HepG2 (cell line): ENCODE measurements at regions not wholly inside any gene's neighbourhood (a gene's known extent, or its start where the extent isn't known, plus 50 kb on each side); places are given as distances from the start of the nearest gene placed in this dataset.
A peak's percentile ranks its signal among the peaks of the same experiment; 100 is the strongest.

Source experiments
- ATF3 ChIP-seq: sonication (generic); formaldehyde crosslinking; IDR thresholded peaks from 2 replicates; pipeline ENCODE4 v1.4.0; 2020; ENCODE audit warnings: missing genetic modification reagents
- CCAR2 ChIP-seq: fragments of 200-400 bp; formaldehyde crosslinking; optimal IDR thresholded peaks from 2 replicates; pipeline ENCODE3; 2018; ENCODE audit warnings: low read depth, mild to moderate bottlenecking, low read length, moderate library complexity
- FOXA3 ChIP-seq: IDR thresholded peaks from 2 replicates; pipeline ENCODE4 v1.6.1; 2016; ENCODE audit warnings: missing genetic modification reagents, missing compliant biosample characterization
- HNRNPL ChIP-seq: fragments of 200-400 bp; formaldehyde crosslinking; IDR thresholded peaks from 2 replicates; pipeline ENCODE4 v1.6.1; 2017; ENCODE audit warnings: mild to moderate bottlenecking, low read depth, low read length
- ISL2 ChIP-seq: sonication (generic); formaldehyde crosslinking; IDR thresholded peaks from 2 replicates; pipeline ENCODE4 v1.5.0; 2020; ENCODE audit warnings: missing genetic modification reagents
- KDM5A ChIP-seq: fragments of 200-600 bp; sonication (generic); IDR thresholded peaks from 2 replicates; pipeline ENCODE4 v1.7.0; 2018; ENCODE audit warnings: antibody characterized with exemption, mild to moderate bottlenecking, low read length, borderline replicate concordance
- MBD4 ChIP-seq: IDR thresholded peaks from 2 replicates; pipeline ENCODE4 v1.6.1; 2012; ENCODE audit warnings: low read length, inconsistent platforms, borderline replicate concordance
- MYNN ChIP-seq: sonication (generic); formaldehyde crosslinking; IDR thresholded peaks from 2 replicates; pipeline ENCODE4 v1.4.0; 2020; ENCODE audit warnings: mild to moderate bottlenecking, low read depth, missing genetic modification reagents
- NFYB ChIP-seq: sonication (generic); formaldehyde crosslinking; IDR thresholded peaks from 2 replicates; pipeline ENCODE4 v1.4.0; 2020; ENCODE audit warnings: missing genetic modification reagents
- NONO ChIP-seq, 2 experiments: fragments of 450-650 bp in 1 of 2; sonication (generic) in 1 of 2; formaldehyde crosslinking in 1 of 2; IDR thresholded peaks in 1 of 2; conservative IDR thresholded peaks in 1 of 2; 2 replicates each; pipeline versions ENCODE4 v1.6.1 to v1.8.0; 2017 to 2022; ENCODE audit warnings: mild to moderate bottlenecking in 1 of 2, missing genetic modification reagents in 1 of 2, moderate library complexity in 1 of 2
- PCBP1 ChIP-seq: fragments of 200-400 bp; formaldehyde crosslinking; IDR thresholded peaks from 2 replicates; pipeline ENCODE4 v1.6.1; 2017; ENCODE audit warnings: mild to moderate bottlenecking, low read depth, low read length, borderline replicate concordance
- RCOR2 ChIP-seq: IDR thresholded peaks from 2 replicates; pipeline ENCODE4 v1.6.1; 2016; ENCODE audit warnings: missing biosample characterization, missing genetic modification reagents
- RORA ChIP-seq: sonication (generic); formaldehyde crosslinking; IDR thresholded peaks from 2 replicates; pipeline ENCODE4 v1.5.0; 2020; ENCODE audit warnings: mild to moderate bottlenecking, missing genetic modification reagents, moderate library complexity
- TARDBP ChIP-seq: sonication (generic); formaldehyde crosslinking; IDR thresholded peaks from 2 replicates; pipeline ENCODE4 v1.8.0; 2022; ENCODE audit warnings: mild to moderate bottlenecking, missing genetic modification reagents
- ZNF460 ChIP-seq: sonication (generic); formaldehyde crosslinking; IDR thresholded peaks from 2 replicates; pipeline ENCODE4 v1.5.1; 2020; ENCODE audit warnings: missing genetic modification reagents, mild to moderate bottlenecking, borderline replicate concordance
- ZNF484 ChIP-seq: sonication (generic); formaldehyde crosslinking; IDR thresholded peaks from 2 replicates; pipeline ENCODE4 v1.5.1; 2020; ENCODE audit warnings: mild to moderate bottlenecking, low read depth, missing genetic modification reagents, borderline replicate concordance
- ZNF616 ChIP-seq: sonication (generic); formaldehyde crosslinking; IDR thresholded peaks from 2 replicates; pipeline ENCODE4 v1.5.0; 2020; ENCODE audit warnings: low read depth, mild to moderate bottlenecking, missing genetic modification reagents
- ZNF780A ChIP-seq: sonication (generic); formaldehyde crosslinking; IDR thresholded peaks from 2 replicates; pipeline ENCODE4 v1.8.0; 2022; ENCODE audit warnings: mild to moderate bottlenecking, missing genetic modification reagents, moderate library complexity
- TF ChIP-seq, protein P1 (sequence below): sonication (generic); formaldehyde crosslinking; IDR thresholded peaks from 2 replicates; pipeline ENCODE4 v1.8.1; 2023; ENCODE audit warnings: mild to moderate bottlenecking, moderate library complexity, missing genetic modification reagents
- TF ChIP-seq, protein P2 (sequence below): sonication (generic); formaldehyde crosslinking; IDR thresholded peaks from 2 replicates; pipeline ENCODE4 v1.5.1; 2020; ENCODE audit warnings: mild to moderate bottlenecking, missing genetic modification reagents, borderline replicate concordance
- TF ChIP-seq, protein P3 (sequence below): sonication (generic); formaldehyde crosslinking; IDR thresholded peaks from 2 replicates; pipeline ENCODE4 v1.9.0; 2021; ENCODE audit warnings: missing genetic modification reagents, borderline replicate concordance

DNA sequence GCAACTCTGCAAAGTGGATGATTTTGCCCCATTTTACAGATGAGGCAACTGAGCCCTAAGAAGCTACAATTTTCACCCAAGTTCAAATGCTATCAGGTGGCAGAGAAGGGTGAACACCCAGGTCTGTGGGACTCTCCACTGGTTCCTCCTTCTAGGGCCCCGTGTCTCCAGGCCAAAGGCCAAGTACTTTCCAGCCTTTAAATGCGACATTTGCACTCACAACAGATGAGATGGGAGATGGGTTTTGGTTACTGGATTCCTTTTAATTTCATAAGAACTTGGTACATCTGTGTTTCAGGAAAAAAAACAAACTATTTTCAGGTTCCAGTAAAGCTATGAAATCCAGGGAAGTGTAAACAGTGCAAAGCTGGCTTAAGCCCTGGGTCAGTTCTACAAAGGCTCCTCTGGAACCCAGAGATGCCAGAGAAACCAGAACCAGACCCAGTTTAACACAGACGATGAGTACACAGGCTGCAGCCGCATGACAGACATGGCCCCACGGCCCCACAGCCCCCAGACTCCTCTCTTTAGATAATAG, 361.7 kb downstream of the ANAPC1 start (continued):
- TF ChIP-seq MYNN (CRISPR knock-in tag) (no peak), RORA (CRISPR knock-in tag) (no peak), ZNF780A (CRISPR knock-in tag) (no peak), HNRNPL (no peak), ATF3 (CRISPR knock-in tag) (no peak), ZNF460 (CRISPR knock-in tag) (no peak), MBD4 (no peak), FOXA3 (CRISPR knock-in tag) (peak; percentile 92), TARDBP (CRISPR knock-in tag) (0 out of 2 replicates have a peak, but pooled peaks have one; percentile 24), KDM5A (no peak), ISL2 (peak; percentile 77), NFYB (CRISPR knock-in tag) (no peak), ZNF484 (CRISPR knock-in tag) (no peak), PCBP1 (no peak), RCOR2 (peak; percentile 80), NONO (IDR thresholded peaks at IDR 0.05) (no peak), NONO (CRISPR knock-in tag; conservative IDR thresholded peaks at IDR 0.05) (no peak), CCAR2 (no peak), ZNF616 (no peak)
- TF ChIP-seq, protein P1, sequence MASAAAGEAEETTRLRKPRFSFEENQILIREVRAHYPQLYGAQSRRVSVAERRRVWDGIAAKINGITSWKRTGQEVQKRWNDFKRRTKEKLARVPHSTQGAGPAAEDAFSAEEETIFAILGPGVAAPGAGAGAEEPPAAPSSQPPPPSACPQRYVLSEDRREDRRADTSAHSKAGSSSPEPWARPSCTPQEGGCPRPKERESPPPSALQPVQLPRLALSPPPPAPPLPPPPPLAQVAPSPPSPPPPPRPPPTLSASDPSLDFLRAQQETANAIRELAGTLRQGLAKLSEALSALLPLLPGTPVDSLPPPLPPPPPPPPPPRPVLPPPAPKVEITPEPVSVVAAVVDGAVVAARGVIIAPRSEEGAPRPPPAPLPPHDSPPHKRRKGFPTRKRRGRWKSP, result peak; percentile 49; the same call in 1 of the 2 replicates
- TF ChIP-seq, protein P2, sequence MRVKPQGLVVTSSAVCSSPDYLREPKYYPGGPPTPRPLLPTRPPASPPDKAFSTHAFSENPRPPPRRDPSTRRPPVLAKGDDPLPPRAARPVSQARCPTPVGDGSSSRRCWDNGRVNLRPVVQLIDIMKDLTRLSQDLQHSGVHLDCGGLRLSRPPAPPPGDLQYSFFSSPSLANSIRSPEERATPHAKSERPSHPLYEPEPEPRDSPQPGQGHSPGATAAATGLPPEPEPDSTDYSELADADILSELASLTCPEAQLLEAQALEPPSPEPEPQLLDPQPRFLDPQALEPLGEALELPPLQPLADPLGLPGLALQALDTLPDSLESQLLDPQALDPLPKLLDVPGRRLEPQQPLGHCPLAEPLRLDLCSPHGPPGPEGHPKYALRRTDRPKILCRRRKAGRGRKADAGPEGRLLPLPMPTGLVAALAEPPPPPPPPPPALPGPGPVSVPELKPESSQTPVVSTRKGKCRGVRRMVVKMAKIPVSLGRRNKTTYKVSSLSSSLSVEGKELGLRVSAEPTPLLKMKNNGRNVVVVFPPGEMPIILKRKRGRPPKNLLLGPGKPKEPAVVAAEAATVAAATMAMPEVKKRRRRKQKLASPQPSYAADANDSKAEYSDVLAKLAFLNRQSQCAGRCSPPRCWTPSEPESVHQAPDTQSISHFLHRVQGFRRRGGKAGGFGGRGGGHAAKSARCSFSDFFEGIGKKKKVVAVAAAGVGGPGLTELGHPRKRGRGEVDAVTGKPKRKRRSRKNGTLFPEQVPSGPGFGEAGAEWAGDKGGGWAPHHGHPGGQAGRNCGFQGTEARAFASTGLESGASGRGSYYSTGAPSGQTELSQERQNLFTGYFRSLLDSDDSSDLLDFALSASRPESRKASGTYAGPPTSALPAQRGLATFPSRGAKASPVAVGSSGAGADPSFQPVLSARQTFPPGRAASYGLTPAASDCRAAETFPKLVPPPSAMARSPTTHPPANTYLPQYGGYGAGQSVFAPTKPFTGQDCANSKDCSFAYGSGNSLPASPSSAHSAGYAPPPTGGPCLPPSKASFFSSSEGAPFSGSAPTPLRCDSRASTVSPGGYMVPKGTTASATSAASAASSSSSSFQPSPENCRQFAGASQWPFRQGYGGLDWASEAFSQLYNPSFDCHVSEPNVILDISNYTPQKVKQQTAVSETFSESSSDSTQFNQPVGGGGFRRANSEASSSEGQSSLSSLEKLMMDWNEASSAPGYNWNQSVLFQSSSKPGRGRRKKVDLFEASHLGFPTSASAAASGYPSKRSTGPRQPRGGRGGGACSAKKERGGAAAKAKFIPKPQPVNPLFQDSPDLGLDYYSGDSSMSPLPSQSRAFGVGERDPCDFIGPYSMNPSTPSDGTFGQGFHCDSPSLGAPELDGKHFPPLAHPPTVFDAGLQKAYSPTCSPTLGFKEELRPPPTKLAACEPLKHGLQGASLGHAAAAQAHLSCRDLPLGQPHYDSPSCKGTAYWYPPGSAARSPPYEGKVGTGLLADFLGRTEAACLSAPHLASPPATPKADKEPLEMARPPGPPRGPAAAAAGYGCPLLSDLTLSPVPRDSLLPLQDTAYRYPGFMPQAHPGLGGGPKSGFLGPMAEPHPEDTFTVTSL (CRISPR knock-in tag), result peak; percentile 17; the same call in 1 of the 2 replicates
- TF ChIP-seq, protein P3, sequence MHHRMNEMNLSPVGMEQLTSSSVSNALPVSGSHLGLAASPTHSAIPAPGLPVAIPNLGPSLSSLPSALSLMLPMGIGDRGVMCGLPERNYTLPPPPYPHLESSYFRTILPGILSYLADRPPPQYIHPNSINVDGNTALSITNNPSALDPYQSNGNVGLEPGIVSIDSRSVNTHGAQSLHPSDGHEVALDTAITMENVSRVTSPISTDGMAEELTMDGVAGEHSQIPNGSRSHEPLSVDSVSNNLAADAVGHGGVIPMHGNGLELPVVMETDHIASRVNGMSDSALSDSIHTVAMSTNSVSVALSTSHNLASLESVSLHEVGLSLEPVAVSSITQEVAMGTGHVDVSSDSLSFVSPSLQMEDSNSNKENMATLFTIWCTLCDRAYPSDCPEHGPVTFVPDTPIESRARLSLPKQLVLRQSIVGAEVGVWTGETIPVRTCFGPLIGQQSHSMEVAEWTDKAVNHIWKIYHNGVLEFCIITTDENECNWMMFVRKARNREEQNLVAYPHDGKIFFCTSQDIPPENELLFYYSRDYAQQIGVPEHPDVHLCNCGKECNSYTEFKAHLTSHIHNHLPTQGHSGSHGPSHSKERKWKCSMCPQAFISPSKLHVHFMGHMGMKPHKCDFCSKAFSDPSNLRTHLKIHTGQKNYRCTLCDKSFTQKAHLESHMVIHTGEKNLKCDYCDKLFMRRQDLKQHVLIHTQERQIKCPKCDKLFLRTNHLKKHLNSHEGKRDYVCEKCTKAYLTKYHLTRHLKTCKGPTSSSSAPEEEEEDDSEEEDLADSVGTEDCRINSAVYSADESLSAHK (CRISPR knock-in tag), result no peak
